Endothelial cell of umbilical vein (primary cell): ENCODE measurements at regions not wholly inside any gene's neighbourhood (a gene's known extent, or its start where the extent isn't known, plus 50 kb on each side); places are given as distances from the start of the nearest gene placed in this dataset.

ENCODE experiments used
- EZH2 ChIP-seq: IDR thresholded peaks from 2 replicates; pipeline ENCODE4 v1.6.1; 2012; ENCODE audit warnings: borderline replicate concordance, low read depth, mild to moderate bottlenecking, moderate library complexity, low read length, inconsistent platforms; ENCODE audit not compliant: severe bottlenecking
- FOS ChIP-seq: IDR thresholded peaks from 2 replicates; pipeline ENCODE4 v1.6.1; 2011; ENCODE audit warnings: mild to moderate bottlenecking, low read length, moderate library complexity, borderline replicate concordance; ENCODE audit not compliant: insufficient read depth
- JUN ChIP-seq: IDR thresholded peaks from 2 replicates; pipeline ENCODE4 v1.6.1; 2011; ENCODE audit warnings: borderline replicate concordance, low read depth; ENCODE audit not compliant: insufficient read length, insufficient read depth
- MYC ChIP-seq: IDR thresholded peaks from one replicate; pipeline ENCODE4 v1.6.1; 2011; ENCODE audit warnings: mild to moderate bottlenecking, low read depth, low read length
- POLR2A ChIP-seq: IDR thresholded peaks from 2 replicates; pipeline ENCODE4 v1.6.1; 2012; ENCODE audit warnings: low read depth, mild to moderate bottlenecking, control low read depth, low read length
- POLR2AphosphoS5 ChIP-seq: IDR thresholded peaks from 2 replicates; pipeline ENCODE4 v1.6.1; 2012; ENCODE audit warnings: low read depth, mild to moderate bottlenecking, control low read depth, low read length, moderate library complexity; ENCODE audit not compliant: insufficient read depth
- TF ChIP-seq, protein P1 (sequence below), 2 donors: IDR thresholded peaks; 1 replicate in 1 of 2; 2 replicates in 1 of 2; pipeline ENCODE4 v1.5.1; 2011; ENCODE audit warnings: low read length in 2 of 2, mild to moderate bottlenecking in 2 of 2, moderate library complexity in 2 of 2, control low read depth in 1 of 2, inconsistent platforms in 1 of 2, low read depth in 1 of 2; ENCODE audit not compliant: insufficient read depth in 1 of 2; ENCODE audit errors: extremely low read depth in 1 of 2

GRCh38 chrX:37921758-37922157, 74.4 kb upstream of the DYNLT3 start:
- TF ChIP-seq, protein P1, sequence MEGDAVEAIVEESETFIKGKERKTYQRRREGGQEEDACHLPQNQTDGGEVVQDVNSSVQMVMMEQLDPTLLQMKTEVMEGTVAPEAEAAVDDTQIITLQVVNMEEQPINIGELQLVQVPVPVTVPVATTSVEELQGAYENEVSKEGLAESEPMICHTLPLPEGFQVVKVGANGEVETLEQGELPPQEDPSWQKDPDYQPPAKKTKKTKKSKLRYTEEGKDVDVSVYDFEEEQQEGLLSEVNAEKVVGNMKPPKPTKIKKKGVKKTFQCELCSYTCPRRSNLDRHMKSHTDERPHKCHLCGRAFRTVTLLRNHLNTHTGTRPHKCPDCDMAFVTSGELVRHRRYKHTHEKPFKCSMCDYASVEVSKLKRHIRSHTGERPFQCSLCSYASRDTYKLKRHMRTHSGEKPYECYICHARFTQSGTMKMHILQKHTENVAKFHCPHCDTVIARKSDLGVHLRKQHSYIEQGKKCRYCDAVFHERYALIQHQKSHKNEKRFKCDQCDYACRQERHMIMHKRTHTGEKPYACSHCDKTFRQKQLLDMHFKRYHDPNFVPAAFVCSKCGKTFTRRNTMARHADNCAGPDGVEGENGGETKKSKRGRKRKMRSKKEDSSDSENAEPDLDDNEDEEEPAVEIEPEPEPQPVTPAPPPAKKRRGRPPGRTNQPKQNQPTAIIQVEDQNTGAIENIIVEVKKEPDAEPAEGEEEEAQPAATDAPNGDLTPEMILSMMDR (IDR thresholded peaks at IDR 0.05; ENCODE audit: extremely low read depth in 1 of 2, insufficient read depth in 1 of 2, low read depth in 1 of 2, low read length in 2 of 2): no peak
- TF ChIP-seq MYC (no peak), EZH2 (no peak), POLR2A (no peak), POLR2AphosphoS5 (no peak), JUN (peak; percentile 83), FOS (peak; percentile 91)
